HEK293T (cell line): ENCODE measurements at regions not wholly inside any gene's neighbourhood (a gene's known extent, or its start where the extent isn't known, plus 50 kb on each side); places are given as distances from the start of the nearest gene placed in this dataset.

Experiments used
- ARNT ChIP-seq: fragments of 450-650 bp; IDR thresholded peaks from 2 replicates; pipeline ENCODE4 v1.6.1; 2017; ENCODE audit warnings: mild to moderate bottlenecking
- BHLHE40 ChIP-seq: fragments of 450-650 bp; IDR thresholded peaks from 2 replicates; pipeline ENCODE4 v1.6.1; 2016; ENCODE audit warnings: mild to moderate bottlenecking, moderate library complexity, borderline replicate concordance
- FOXM1 ChIP-seq: fragments of 450-650 bp; IDR thresholded peaks from 2 replicates; pipeline ENCODE4 v1.6.1; 2017; ENCODE audit warnings: mild to moderate bottlenecking, borderline replicate concordance
- L3MBTL2 ChIP-seq: fragments of 450-650 bp; conservative IDR thresholded peaks from 2 replicates; pipeline ENCODE4 v1.6.1; 2016; ENCODE audit warnings: mild to moderate bottlenecking
- NFRKB ChIP-seq: fragments of 450-650 bp; IDR thresholded peaks from 2 replicates; pipeline ENCODE4 v1.6.1; 2016; ENCODE audit warnings: mild to moderate bottlenecking, moderate library complexity
- SP1 ChIP-seq: fragments of 450-650 bp; IDR thresholded peaks from 2 replicates; pipeline ENCODE4 v1.6.1; 2017
- TF ChIP-seq, protein P1 (sequence below): fragments of 450-650 bp; IDR thresholded peaks from 2 replicates; pipeline ENCODE4 v1.6.1; 2016

- TF ChIP-seq SP1 (no peak), BHLHE40 (no peak), NFRKB (no peak), L3MBTL2 (no peak), ARNT (no peak), FOXM1 (no peak)
- TF ChIP-seq, protein P1, sequence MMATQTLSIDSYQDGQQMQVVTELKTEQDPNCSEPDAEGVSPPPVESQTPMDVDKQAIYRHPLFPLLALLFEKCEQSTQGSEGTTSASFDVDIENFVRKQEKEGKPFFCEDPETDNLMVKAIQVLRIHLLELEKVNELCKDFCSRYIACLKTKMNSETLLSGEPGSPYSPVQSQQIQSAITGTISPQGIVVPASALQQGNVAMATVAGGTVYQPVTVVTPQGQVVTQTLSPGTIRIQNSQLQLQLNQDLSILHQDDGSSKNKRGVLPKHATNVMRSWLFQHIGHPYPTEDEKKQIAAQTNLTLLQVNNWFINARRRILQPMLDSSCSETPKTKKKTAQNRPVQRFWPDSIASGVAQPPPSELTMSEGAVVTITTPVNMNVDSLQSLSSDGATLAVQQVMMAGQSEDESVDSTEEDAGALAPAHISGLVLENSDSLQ, result no peak
These were observed 108.5 kb downstream of the ASB7 start for GRCh38 chr15:100710744-100711515.
